NCI-H1092 treated with DMSO at 0.1 percent for 48 hours (cell line): ENCODE measurements at regions not wholly inside any gene's neighbourhood (a gene's known extent, or its start where the extent isn't known, plus 50 kb on each side); places are given as distances from the start of the nearest gene placed in this dataset.

Experiments used
- DNase-seq: peaks from one replicate; lab custom pipeline; 2025; lab: John Stamatoyannopoulos, UW

DNA sequence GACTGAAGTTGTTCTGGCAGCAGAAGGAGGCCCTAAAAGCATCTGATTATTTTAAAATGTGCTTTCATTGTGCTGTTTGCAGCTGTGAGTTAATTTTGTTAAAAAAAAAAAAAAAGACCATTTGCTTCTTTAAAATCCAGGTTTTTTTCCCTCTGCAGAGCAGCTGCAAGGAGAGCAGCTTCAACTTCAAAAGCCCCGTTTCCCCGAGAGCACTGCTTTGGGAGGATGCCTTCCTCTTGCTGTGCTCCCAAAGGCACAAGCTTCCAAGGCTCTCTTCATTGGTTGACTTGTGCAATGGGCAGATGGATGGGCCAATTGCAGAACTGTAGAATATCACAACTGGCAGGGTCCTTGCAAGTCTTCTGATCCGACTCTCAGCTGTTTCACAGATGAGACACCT lies 459.2 kb upstream of the PKN2 start:
- DNase-seq: no peak

DNA sequence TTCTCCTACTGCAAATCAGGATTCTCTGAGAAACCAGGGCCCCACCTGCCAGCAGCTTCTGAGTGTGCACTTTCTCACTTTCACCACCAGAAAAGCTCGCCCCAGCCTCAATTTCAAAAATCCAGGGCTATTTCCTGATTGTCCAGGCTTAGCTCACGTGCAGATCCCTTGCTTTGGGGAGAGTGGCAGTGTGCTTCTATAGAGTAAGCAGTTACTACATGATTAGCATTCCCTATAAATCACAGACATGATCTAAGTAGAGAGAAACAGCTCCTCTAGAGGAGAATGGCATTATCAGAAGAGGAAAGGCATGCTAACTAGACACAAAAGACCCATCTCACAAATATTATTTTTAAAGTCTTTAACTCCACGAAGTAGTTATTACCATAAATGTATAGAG lies 456.0 kb upstream of the PKN2 start:
- no peak for DNase-seq

DNA sequence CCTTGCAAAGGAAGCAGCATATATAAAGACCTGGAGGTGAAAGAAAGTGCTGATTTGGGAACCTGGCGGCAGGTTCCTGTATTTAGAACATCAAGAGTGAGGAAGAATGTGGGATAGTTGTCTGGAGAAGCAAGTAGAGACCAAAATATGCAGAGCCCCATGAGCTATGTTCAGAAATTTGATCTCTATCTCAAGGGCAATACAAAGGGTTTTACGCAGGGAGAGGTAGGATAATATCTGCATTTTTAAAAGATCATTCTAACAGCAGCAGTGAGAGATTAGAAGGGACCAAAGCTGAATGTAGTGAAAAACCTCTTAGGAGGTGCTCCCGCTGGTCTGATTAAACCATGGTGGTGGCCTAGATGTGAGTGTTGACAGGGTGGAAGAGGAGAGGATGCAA lies 453.9 kb upstream of the PKN2 start:
- DNase-seq: no peak

DNA sequence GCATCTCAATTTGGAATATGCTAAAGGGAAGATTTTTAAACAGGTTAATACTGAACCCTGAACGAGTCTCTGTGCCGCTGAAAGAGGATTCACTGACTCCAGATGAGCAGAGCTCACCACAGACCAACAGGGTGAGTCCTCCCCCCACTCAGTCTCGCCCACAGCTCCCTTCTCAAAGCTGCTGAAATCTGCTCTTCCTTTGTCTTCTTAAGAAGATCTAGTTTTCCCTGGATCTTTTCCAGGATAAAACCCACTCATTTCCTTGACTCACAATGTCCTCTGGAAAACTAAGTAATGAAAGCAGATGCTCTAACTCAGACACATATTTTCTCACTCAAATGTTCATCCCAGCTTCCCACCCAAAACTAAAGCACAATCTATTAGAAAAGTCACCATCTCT lies 447.0 kb upstream of the PKN2 start:
- DNase-seq: no peak

DNA sequence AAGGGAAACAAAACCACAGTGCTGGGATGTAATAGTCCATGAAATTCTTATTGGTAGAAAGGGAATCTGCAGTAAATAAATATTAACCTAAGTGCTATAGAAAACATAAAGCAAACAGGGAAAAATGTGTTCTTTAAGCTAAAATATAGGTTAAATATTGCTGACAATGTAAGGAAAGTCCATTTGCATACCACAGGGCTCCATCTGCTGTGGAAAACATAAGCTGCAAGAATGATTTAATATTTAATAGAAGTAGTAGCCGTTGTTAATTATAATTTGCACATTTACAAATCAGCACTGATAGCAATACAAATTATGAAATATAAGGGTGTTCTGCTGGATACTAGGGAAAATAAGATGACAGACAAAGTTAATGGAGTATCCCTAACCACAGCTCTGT lies 444.9 kb upstream of the PKN2 start:
- no peak for DNase-seq

DNA sequence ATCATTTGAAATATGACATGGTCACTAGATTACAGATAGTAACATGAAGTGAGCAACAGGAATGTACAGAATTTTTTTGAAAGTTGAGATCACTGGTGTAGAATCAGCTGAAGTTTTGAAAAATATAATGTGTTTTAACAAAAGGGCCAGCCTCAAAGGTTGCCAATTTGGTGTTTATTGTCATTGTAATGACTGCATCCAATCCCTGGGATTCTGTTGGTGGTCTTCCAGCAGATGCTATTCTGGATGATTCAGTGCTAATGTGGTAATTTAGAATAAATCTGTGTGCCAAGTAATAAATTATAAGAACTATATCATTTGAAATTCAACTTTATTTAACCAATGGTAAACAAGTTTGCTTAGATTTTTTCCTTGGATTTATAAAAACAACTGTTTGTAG lies 436.4 kb upstream of the PKN2 start:
- no peak for DNase-seq

DNA sequence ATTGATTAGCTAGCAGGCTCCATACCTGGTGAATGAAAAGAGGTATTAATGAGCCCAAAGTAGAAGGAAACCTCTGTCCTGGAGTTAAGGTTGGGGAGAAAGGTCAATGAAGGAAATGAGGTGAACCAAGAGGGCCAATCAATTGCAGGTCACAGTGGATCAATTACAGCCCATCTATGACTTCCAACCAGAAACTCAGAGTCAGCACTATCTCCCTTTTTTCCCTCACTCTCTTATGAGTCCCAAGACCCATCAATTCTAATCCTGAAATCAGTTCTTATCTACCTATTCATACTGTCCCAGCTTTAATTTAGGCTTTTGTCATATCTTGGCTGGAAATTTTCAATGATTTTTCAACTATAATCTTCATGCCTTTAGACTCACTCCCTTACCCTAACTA lies 433.2 kb upstream of the PKN2 start:
- no peak for DNase-seq

DNA sequence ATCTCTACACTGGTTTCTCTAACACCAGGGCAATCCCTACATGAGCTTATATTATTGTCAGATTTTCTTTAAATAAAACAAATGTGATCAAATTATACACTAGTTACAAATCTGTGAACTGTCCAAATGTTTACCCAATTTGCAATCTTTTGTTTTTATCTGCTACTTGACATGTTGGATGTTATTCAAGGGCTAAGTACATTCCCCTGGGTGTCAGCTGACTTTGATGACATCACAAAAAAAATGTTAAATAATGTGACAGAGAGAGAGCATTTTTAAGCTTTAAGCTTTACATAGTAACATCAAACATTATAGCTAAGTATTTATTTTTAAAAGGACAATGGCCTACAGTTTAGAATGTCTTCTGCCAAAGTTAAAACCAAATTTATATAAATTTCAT lies 431.3 kb upstream of the PKN2 start:
- no peak for DNase-seq

DNA sequence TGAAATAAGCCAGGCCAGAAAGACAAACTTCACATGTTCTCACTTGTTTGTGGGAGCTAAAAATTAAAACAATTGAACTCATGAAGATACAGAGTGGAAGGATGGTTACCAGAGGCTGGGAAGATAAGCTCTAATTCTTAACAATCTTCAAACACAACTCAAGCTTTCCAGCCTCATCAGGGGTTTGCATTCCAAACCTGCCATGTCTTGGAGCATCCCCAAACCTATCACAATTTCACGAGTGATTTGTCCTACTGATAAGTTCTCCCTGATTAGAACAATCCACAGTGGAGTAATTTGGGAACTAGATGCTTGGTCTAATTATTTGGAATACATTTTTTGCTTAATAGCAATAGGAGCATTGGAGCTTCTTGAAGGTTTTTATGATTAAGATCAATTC lies 418.5 kb upstream of the PKN2 start:
- DNase-seq: no peak

DNA sequence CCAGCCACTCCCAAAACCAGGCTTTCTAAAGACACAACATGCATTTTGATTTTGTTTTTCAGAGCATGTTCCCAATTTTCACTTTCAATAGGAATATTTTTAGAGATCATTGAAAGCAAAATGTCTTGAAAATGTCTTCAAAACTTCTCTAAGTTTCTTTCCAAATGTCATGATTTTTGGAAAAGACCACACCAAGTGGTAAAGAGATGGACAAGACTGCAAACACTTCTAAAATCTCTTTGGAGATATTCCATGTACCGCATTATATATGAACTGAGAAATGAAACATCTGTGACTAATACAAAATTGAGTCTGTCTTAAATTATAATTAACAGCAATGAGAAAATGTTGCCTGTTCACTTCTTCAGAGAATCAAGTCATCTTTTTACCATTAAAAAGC lies 418.0 kb upstream of the PKN2 start:
- no peak for DNase-seq

DNA sequence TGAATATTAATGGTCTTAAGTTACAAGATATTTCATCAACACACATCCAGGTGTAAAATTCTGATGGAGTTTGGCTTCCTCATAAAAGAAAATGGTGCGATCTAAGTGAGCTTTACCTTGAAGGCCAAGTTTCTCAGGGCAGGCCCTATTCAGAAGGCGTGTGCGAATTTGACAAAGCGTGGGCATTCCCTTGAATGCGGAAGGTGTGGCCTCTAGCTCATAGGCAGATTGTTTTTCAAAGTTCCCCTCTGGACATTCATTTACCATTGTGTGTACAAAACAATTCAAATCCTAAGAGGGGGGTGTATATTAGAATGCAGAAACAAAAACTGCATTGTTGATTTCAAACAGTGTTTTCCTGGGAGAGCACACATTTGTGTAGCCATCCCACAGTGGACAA lies 411.9 kb upstream of the PKN2 start:
- DNase-seq: no peak

DNA sequence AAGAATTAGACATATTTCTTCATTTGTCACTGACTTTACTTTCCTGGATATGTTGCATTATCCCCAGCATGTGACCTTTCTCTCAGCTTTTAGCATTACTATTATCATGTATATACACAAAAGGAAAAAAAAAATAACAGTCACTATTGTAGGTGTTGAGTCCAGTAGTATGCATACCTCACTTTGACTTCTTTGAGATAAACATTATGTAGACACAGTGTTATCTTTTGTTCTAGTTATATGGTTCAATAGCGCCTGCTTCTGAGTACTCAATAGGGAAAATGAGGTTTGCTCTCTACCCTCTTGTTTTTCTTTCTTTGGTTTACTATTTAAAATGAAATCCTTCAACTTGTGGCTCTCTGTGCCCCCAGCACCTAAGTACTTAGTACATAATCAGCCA lies 409.6 kb upstream of the PKN2 start:
- DNase-seq: no peak

DNA sequence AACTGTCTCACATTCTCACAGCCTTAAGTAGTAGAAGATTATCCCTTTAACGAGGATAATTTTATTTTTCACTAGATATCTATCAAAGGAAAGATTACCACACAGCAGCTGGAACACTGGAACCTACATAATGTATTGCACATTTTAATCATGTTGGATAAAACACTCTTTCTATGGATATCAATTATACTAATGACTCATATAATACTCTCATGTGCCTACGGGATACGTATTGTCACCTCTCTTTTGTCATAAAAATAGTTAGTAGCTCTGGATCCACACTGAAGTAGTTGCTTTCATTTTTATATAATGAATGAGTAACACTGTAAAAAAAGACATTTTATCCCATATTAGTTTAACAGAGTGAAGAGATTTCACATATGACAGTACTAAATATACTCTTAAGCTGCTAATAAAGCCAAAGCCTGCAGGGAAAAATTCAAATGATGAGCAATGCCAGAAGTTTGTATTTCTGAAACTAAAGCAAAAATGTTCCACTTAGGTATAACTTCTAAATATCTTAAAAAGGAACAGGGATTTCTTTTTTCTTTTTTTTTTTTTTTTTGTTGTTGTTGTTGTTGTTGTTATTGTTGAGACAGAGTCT lies 408.7 kb upstream of the PKN2 start:
- DNase-seq: no peak

DNA sequence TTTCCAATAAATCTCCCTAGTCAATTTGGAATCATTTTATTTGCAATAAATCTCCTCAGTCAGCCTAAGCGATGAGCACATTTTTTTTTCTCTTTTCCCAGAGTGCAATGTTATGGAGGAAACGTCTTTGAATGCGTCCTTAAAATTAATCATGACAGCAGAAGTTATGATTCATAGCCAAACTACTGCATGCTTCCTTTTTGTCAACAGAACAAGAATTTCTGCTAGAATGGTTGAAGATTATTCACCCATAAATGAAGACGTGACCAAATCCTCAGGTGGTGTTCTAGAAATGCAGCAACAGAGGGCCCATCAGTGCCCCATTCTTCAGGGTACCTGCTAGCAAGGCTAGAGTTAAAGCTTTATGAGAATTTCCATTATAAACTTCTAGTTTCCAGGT lies 407.9 kb upstream of the PKN2 start:
- no peak for DNase-seq

DNA sequence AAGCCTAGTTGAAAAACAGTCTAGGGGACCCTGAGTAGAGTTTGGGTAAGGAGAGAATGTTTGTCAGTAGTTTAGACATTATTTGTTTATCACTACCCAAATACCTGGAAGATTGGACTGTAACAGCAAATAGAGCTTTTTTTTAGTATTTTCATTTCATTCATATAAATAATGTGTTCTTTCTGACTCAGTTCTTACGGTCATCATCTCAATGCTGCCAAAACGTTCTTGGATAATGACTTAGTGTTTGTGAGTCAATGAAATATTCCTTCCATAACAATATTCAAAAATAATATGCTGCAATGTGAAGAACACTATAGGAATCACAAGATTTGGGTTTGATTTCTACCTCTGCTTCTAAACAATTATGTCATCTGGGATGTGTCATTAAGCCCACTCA lies 400.0 kb upstream of the PKN2 start:
- DNase-seq: no peak

DNA sequence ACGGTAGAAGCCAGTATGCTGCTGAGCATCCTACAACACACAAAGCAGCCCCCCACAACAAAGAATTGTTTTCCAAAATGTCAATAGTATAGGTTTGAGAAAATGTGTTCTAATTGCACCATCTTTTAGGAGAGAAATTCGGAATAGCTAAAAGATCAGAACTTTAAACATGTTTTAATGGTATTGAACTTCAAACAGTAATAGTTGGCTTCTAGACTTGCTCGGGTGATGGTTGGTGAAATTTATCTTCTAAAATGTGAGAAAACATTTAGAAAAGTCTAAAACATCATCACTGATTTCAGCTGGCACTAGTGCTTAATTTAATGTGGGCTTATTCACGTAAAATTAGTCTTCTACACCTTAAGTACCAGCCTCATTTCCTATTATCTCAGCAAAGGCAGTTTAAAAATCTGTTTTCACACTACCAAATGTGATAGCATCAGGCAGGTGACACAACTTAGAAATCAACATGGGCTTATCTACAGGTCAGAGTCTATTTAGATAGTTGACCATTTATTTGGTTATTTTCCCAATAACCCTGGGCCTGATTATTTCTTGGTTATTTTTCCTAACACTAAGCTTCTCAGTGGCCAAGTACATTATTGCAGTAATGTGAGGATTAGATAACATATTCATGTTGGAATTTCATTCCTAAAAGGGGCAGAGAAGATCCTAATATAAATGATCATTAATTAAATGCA lies 399.3 kb upstream of the PKN2 start:
- no peak for DNase-seq

DNA sequence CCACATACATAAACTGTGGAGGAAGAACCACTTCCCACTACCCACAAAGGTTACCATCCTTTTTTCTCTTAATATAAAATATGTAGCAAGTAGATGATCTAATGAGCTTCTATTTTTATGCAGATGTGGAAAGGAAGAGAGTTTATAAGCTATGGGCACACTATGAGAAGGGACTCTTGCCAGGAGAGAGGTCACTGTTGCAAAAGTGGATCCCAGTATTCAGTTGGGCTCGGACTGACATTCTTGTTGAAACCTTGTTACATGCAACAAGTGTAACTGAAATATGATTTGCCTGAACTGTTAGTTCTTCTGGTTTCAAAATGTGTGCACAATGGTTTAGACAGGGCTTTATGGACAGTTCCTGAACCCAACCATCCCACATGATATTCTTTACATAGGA lies 397.4 kb upstream of the PKN2 start:
- no peak for DNase-seq

DNA sequence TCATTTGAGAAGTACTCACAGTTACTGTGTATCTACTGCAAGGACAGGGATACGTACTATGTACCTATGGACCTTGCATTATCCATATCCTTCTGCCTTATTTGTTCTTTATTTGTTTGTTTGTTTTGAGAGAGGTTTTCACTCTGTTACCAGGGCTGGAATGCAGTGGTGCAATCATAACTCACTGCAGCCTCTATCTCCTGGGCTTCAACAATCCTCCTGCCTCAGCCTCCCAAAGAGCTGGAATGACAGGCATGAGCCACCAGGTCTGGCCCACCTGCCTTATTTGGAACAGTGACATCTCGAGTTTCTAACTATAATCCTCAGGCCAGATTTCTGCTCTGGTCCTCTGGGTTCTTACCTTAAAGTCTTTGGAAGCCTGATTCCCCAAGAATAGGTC lies 395.5 kb upstream of the PKN2 start:
- DNase-seq: no peak

DNA sequence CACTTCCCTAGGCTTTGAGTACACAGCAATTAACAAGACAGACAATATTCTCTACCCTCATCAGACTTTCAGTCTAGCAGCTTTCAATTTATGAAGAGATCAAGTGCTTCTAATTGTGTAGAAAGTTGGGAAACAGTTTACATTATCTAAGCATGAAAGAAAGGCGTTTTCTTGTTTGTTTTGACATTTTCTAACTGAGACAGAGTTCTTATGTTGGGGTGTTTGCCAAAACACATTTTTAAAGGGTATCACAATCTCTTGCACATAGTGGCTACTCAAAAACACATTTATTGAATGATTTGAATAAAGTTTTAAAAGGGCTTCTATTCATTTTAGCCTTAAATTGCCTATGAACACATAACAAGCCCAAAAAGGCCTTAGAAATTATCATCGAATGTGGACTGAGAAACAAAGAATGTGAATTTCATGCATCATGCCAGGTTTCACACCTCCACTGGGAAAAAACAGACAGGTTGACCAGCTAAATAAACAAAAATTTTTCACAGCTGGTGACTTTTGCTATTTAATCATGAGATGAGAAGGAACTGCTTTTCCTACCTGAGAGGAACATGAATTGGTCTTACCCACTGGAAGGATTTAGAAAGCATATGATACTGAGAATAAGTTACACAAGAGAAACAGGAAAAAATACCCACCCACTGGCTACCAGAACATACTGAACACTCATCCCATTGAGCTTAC lies 394.5 kb upstream of the PKN2 start:
- DNase-seq: no peak

DNA sequence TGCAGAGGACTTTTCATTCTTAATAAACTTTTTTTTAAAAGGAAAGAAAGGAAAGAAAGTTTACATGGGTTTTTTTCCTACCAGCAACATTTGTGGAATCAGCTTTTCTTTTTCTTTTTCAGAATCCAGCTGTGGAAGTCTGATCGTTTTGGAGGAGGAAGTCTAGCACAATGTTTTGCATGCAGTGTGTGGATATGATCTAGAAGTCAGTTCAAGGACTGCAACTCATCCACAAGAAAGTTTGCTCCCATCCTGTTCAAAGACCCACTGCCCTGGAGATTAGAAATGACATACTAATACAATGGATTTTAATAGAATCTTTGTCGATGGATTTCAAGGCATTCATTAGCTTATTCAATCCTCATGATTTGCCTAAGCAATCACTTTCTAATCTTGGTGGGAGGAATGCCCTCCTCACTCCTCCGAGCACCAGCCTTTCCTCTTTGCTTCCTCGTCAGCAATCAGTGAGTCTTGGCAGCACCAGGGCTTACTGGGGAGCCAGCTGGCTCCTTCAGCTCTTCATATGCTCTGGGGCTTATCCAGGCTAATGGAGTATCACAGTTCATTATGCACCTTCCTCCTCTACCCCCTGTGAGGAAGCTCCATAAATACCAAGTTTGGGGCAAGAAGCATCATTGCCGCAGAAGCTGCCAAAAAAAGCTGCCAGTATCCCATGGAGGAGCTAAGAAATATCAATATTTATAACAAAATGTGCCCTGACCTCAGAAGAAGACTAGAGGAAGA lies 392.3 kb upstream of the PKN2 start:
- DNase-seq: no peak

DNA sequence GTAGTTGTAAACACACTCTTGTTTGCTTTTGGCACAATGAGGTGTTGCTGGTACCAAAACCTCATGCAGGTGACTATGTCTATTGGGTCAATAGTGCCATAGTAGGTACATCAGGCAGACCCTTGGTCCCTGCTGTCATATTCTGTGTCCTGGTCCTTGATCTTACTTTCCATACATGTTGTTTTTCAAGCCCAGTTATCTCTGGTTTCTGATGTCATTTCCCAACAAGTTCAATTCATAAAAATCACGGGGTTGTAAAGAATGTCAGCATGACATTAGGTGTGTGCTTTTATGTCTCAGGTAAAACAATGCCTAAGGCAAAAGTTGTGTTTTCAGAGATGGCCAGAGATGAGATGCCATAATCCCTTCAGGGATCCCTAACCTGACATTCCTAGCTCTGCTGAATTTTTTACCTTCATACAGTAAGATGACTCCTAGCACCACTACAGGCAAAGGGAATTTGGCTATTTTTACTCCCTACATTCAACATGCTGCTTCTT lies 390.3 kb upstream of the PKN2 start:
- no peak for DNase-seq

DNA sequence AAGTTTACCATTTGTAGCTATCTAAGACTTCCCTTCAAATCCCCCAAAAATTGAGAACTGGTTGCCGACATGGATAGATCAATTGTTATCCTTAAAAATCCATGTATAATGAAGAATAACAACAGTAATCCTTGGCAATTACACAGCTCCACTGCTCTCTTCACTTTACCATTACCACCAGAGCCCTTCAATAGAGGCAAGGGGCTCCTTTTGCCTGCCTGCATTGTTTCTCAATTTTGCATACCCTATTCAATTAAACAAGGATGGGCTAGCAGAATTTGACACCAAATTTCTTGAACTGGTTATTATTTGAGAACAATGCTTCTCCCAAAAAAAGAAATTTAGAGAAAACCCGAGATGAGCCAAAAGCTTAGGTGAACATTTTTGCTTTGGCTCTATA lies 387.8 kb upstream of the PKN2 start:
- DNase-seq: no peak

DNA sequence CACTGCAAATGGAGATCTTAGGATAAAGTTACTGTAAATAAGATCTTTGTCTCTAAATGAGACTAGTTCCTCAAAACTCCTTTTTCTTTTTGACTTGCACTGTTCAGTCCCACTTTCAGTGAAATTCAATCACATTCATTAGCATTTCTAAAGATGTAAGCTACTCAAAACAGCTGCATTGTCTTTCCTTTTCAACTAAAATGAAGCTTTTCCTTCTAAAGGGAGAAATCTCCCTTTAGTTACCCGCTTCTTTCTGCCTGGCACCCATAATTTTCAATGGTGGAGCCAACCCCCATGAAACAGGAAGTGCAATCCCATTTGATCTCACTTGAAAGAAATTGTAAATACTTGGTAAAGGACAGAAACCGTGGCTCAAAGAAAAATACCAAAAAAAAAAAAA lies 387.4 kb upstream of the PKN2 start:
- no peak for DNase-seq
